Activated T-cell treated with anti-CD3 and anti-CD28 coated beads for 24 hours (primary cell): ENCODE measurements at regions not wholly inside any gene's neighbourhood (a gene's known extent, or its start where the extent isn't known, plus 50 kb on each side); places are given as distances from the start of the nearest gene placed in this dataset.
"Not testable (repeated sequence)": the region's sequence is repeated elsewhere in the genome, so short reads cannot be mapped to it uniquely, and the experiment has no call there.

ENCODE experiments used
- DNase-seq: peaks from one replicate; pipeline ENCODE4 v3.0.0-alpha.2; 2020; ENCODE audit warnings: low read depth

DNA sequence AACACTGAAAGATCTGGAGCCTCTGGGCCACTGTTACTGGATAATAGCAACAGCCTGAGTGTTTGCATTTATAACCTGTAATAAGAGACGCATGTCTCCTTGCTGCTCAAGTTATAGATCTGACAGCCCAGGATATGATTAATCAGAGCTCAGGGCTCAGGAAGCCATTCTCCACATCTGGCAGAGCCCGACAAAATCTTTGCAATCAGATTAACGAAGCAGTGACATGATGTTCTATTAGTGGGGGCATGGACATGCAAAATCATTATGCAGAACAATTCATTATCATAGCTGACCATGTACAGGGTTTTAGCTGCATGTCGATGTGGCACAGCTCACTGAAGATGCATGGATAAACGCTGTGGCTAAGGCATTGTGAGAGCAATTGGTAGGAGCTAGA lies 730.3 kb downstream of the ZNF385D start:
- no peak for DNase-seq

DNA sequence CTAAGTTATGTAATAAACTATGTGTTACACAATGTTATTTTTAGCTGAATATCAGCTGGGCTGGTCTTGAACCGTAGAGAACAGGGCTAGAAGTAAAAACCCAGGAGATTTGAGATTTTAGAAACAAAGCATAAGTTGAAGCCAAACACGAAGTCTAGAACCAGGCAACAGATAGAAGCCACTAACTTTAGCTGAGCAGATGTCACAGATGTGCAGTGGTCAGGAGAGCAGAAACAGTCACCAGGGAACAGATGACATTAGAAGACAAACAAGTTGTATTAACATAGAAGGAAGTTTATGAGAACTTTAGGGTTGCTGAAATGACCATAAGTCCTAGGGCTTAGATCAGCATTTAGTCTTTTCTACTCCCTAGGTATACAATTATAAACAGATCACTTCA lies 731.0 kb downstream of the ZNF385D start:
- no peak for DNase-seq

DNA sequence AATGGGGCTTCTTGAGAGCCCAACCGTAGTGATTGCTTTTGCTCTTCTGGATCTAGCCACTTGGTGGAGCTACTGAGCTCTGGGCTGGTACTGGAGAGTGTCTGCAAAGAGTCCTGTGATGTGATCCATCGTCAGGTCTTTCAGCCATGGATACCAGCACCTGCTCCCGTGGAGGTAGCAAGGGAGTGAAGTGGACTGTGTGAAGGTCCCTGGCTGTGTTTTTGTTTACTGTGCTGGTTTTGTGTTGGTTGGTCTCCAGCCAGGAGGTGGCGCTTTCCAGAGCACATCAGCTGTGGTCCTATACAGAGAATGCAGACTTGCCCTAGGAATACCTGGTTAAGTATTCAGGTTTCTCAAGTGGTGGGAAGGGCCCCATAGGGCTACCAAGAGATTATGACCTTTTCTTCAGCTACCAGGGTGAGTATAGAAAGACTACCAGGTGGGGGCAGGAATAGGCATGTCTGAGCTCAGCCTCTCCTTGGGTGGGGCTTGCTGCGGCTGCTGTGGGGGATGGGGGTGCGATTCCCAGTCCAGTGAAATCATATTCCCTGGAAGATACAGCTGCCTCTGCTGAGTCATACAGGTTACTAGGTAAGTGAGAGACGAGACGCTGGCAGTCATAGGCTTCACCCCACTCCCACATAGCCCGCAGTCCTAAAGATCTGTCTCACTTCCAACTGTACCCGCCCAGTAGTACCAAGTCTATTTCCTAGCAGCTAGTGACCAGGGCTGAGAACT lies 733.7 kb downstream of the ZNF385D start:
- no peak for DNase-seq

DNA sequence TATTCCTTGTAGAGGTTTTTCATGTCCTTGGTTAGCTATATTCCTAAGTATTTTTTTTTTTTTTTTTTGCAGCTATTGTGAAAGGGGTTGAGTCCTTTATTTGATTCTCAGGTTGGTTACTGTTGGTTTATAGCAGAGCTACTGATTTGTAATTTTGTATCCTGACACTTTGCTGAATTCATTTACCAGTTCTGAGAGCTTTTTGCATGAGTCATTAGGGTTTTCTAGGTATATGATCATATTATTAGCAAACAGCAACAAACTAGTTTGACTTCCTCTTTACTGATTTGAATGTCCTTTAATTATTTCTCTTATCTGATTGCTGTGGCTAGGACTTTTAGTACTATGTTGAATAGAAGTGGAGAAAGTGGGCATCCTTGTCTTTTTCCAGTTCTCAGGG lies 737.4 kb downstream of the ZNF385D start:
- DNase-seq: no peak

DNA sequence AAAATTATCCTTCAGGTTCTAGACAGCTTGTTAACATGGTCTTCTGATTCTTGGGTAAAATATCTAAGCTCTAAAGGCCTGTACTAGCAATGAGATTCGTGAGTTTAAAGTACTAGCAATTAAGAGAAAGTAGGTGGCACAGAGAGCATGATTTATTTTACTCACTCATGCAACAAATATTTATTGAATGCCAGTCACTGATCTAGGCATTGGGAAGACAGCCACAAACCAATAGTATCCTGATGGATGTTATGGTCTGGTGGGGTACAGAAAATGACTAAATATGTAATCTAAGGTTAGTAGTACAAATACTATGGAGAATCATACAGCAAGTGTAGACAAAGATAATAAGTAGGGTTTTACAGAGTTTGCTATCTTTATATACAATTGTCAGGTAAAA lies 751.3 kb downstream of the ZNF385D start:
- DNase-seq: no peak

DNA sequence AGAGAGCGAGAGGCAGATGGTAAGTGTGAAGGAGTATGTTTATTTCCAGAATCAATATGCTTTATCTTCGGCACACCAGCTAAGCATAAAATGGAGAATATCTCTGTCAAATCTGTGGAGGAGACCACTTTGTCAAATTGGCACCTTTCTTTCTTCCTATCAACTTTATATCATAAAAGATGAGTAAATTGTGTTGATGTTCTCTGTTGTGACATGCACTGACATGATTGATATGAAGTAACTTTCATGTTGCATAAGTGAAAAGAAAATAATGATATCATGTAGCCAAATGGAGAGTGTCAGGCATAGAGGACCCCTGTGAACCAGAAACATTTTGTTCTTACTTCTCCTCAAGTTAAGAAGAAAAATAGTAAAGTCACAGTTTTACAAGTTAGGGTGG lies 753.8 kb downstream of the ZNF385D start:
- DNase-seq: no peak

DNA sequence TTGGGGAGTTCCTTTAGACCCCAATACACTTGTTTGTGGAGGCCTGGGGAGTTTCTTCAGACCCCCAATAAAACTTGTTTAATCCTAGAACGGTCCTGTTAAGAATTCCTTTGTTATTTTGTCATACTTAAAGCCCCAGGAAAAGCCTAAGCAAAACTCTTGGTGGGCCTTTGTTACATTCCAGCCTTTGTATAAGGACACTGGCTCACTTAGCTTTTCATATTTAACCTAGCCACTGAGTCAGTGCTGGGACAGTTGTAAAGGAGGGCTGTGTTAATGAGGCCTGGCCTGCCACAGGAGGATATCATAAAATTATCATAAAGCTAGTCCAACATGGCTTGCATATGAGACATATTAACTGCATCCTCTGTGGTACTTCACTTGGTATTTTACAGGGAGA lies 760.1 kb downstream of the ZNF385D start:
- no peak for DNase-seq

DNA sequence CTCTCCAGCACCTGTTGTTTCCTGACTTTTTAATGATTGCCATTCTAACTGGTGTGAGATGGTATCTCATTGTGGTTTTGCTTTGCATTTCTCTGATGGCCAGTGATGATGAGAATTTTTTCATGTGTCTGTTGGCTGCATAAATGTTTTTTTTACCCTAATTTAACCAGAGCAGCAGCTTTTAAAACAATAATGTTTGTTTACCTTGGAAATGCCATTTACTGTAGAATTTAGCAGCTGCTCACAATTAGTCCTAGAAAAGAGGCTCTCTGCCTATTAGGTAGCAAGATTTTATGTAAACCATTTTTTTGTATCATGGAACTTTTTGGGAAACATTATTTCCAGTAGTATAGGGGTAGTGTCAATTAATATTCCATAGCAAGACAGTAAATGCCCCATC lies 761.4 kb downstream of the ZNF385D start:
- not testable (repeated sequence) for DNase-seq

DNA sequence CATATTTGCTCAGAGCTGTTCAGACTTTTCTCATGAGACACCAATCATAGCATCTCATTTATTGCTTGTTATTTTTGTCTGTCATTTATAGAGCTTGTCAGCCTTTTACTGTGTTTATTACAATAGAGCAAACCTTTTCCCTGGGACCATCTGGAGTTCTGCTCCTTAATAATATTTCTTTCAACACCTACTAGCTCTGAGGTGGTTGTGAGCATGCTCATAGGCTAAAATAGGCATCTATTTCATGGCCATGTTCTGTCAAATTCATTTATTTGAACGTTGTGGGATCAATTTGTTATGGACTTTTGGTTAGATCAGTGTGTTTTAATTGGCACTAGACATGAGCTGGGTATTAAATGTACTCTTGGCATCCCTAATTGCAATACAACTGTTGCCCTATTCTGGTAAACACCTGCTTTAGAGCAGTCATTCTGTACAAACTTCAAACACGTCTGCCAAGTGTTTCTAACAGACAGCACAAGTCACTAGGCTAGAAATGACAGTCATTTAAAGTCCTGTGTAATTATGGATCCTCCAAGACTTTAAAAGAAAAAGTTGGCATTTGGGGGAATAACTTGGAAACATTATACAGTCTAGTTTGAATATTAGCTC lies 766.3 kb downstream of the ZNF385D start:
- no peak for DNase-seq

DNA sequence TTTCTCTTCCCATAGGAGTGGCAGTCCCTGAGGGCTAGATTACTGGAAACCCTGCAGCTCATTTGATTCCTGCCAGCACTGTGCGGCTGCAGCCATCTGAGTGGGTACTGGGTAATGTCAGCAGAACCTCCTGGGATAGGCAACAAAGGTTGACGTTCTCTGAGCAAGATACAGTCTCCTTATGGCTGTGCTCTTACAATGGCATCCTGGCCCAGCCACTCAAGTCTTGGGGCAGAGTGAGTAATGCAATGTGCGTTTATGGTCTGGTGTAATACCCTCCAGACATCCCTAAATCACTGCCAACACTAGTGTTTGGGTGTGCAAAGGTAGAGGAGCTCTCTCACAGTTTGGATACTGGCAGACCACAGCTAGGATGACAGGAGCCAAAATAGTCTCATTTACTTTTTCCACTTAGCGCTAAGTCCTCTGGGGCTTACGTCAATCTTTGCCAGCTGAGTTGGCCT lies 775.8 kb downstream of the ZNF385D start:
- DNase-seq: no peak

DNA sequence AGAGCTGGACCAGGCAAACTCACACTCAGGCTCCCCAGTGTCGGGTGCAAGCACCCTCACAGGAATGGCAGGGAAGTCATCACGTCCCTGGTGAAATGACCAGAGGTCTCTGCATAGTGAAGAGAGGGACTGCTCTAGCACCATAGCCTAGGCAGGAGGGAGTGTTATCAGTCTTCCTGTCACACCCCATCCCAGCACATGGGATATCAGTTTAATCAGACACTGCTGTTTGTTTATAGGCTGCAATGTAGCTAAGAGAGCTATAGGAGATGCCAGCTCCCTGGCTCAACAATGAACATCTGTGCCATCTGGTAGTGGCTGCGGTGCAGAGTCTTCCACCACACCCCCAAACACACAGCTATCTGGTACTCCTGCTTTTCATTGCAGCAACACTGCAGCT lies 776.6 kb downstream of the ZNF385D start:
- no peak for DNase-seq

DNA sequence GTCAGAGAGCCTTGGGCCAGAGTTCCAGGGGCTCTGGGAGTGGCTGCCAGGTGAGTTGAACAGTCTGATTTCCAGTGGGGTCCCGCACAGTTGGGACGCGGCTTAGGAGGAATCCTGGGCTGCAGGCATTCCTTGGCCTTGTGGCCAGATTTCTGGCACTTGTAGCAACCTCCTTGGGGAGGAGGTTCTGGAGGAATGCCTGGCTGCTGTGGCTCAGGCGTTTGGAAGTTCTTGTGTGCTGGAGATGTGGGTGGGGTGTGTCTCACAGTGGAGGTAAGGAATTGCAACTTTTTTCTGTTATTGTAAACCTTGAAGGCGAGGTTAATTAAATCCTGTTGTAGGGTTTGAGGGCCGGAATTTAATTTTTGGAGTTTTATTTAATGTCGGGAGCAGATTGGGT lies 780.2 kb downstream of the ZNF385D start:
- not testable (repeated sequence) for DNase-seq

DNA sequence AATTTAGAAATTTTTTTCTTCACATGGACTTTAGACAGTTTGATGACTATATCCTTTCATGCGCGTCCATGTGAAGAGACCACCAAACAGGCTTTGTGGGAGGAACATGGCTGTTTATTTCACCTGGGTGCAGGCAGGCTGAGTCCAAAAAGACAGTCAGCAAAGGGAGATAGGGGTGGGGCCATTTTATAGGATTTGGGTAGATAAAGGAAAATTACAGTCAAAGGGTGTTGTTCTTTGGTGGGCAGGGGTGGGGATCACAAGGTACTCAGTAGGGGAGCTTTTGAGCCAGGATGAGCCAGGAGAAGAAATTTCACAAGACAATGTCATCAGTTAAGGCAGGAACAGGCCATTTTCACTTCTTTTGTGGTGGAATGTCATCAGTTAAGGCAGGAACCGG lies 781.5 kb upstream of the SGO1 start:
- DNase-seq: not testable (repeated sequence)

DNA sequence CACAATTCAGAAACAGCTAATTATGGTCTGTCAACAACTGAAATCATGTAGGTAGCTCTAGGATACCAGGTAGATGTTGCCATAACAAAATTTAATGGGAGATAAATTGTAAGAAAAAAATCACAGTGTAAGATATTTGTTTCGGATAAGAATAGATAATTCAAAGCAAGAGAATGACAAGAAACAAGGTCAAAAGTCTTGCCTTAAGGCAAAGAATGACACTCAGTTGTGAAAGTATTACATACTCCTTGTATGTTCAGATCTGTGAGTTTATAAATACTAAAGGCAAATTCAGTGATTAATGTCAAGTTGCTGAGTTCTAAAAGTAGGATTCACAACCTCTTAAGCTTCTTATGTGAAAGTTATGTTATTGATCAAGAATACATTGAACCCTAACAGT lies 772.2 kb upstream of the SGO1 start:
- DNase-seq: no peak

DNA sequence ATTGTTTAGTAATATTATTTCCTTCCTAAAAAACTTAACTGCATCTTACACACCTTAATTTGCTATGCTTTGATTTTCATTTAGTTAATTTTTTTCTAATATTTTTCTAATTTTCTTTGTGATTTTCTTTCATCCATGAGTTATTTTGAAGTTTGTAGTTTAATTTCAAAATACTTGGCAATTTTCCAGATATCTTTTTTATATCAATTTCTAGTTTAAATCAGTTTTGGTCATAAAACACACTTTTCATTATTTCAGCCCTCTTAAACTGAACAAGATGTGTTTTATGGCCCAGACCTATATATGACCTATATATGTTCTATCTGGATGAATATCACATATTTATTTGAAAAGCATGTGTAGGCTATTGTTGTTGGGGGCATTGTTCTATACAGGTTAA lies 759.9 kb upstream of the SGO1 start:
- DNase-seq: no peak

DNA sequence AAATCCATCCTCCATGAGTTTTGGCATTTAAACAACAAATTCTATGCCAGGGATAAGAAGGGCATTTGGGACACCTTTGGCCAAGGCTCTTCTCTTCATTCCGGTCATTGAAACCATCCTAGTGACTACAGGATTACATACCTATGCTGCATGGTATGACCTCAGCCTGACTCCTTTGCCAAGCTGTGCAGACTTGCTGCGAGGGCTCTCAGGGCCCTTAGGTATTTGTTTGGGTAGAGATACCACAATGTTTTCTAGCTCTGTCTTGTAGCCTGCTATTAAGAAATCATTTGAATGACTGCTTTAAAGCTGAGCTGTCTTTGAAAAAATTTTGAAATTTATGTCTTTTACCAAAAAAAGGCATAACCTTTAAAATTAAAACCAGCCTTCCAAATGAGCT lies 749.8 kb upstream of the SGO1 start:
- DNase-seq: no peak

DNA sequence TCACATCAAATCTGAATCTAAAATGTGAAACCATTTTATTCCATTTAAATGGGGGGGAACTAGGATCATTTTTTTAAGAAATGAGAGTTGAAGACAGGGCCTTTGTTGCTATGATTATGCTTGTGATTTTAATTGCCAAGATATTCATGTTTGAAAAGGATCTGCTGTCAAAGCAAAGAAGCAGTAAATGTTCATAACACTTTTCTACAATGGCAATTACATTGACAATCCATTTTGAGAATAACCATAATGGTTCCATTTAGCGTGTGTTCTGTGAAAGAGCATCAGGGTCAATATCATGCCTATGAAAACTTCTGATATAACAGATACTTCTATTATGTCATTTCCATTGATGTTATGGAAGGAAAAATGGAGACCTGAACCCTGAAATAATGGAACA lies 745.8 kb upstream of the SGO1 start:
- DNase-seq: no peak

DNA sequence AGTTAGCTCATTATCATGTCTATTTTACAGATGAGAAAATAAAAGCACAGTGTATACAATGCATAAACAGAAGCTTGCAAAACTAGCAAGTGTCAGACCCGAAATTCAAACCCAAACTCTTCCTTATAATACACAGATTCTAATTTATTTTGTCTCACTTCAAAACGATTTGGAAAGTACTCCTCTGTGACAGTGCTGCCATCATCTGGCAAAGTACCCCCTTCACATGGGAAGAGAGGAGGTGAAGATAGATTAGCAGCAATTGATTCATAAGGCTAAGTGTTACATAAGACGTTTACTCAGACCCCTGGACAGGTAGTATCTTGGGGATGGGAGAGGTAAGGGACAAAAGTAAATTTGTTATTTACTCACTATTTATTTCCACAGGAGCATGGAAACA lies 744.0 kb upstream of the SGO1 start:
- DNase-seq: no peak

DNA sequence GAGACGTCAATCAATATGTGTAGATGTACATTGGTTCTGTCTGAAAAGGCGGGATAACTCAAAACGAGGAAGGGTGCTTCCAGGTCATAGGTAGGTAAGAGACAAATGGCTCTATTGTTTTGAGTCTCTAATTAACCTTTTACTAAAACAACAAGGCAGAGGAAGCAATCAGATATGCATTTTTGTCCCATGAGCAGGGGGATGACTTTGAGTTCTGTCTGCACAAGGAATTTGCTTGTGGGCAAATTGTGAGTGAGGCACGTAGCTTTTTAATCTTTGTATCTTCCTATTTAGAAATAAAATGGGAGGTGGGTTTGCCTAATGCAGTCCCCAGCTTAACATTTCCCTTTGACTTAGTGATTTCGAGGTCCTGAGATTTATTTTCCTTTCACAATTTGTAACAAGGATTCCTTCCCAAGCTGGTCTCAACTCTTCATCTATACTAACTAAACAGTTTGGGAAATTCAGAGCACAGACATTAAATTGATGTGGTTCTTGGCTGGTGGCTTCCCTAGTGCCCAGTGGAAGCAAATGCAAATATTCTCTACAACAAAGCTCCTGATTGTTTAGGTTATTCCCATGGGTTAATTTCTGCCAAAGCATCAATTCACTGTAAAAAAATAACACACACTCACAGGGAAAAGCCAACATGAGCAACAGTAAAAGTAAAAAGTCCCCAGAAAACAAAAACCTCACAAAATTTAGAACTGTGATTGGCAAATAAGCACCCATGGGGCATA lies 738.8 kb upstream of the SGO1 start:
- DNase-seq: no peak

DNA sequence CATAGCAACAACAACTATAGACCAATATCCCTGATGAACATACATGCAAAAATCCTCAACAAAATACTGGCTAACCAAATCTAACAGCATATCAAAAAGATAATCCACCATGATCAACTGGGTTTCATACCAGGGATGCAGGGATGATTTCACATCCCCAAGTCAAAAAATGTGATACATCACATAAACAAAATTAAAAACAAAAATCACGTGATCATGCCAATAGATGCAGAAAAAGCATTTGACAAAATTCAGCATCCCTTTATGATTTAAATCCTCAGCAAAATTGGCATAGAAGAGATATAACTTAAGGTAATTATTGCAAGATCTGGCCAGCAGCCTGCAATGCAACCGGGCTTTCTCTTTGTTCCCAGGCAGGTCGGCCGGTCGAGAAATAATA lies 735.1 kb upstream of the SGO1 start:
- not testable (repeated sequence) for DNase-seq

DNA sequence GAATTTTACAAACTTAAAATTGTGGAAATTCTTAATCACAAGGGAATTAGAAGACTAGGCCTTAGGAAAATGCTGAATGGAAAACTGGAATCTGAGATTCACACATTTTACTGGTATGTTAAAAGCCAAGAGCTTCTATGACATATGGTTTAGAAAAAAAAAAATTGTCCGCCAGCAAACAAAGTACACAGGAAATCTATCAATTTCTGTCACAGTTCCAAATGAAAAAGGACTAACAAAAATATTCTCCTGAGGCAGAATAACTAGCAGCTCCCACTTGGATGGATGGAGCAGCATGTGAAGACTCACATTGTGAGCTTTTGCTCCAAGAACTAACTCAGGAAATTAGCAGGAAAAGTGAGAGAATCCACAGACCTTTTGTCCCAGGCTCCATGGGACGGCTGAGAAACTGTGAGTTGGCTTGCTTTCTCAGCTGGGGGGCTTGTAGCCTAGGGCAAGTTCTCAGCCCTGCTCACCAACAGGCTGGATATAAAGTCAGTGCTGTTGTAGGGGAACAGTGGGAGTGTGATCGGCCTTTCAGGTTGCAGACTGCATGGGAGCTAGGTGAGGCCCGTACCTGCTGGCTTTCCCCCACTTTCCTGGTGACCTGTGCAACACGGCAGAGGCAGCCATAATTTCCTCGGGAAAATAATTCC lies 731.1 kb upstream of the SGO1 start:
- DNase-seq: no peak

DNA sequence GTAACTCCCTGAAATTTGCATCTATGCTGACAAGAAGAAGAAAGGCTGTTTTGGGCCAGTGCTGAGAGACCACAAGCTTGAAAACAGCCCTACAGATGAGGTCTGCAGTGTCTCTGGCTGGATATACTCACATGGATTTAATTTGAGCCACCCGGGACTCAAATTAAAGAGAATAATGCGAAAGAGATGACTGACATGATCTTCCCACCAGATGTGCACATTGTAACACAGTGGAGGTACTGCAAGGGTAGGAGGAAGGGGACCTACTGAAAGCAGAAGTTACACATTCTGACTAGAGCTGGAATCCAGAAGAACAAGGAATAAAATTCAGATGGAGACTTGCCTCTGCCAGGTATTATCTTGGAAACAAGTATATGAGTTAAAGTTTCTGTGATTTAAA lies 728.3 kb upstream of the SGO1 start:
- DNase-seq: no peak

DNA sequence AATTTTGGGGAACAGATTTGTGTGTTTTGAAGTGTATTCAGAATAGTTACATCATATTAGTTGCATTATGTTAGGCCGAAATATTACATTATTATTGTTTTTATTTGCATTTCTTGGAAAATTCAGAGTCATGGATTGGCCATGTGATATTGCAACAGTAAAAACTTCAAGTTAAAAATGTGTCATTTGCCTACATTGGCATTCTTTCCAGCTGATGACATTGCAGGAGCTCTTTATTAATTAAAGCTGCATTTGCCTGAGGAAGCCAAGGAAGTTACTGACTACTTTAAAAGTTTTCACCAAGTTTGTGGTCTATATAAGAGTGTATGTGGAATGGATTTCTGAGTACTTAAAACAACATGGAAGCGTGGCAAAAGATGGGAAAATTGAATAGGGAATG lies 726.4 kb upstream of the SGO1 start:
- DNase-seq: no peak
